B cell (primary cell): ENCODE measurements at regions not wholly inside any gene's neighbourhood (a gene's known extent, or its start where the extent isn't known, plus 50 kb on each side); places are given as distances from the start of the nearest gene placed in this dataset.
"Not testable (repeated sequence)": the region's sequence is repeated elsewhere in the genome, so short reads cannot be mapped to it uniquely, and the experiment has no call there.

Experiments used
- ATAC-seq: fragments of 200-7000 bp; cut with Tn5 transposase; one replicate; pipeline ENCODE4 v1.10.0; 2021; ENCODE audit warnings: low read depth, mild to moderate bottlenecking, moderate number of reproducible peaks, moderate library complexity
- CTCF ChIA-PET: fragments of 350-600 bp; sonication (Branson Sonifier 250); formaldehyde crosslinking; loops from one replicate; lab custom pipeline; 2021; ENCODE audit warnings: antibody characterized with exemption, inconsistent platforms; lab: Charles Lee
- POLR2A ChIA-PET: fragments of 350-600 bp; sonication (Branson Sonifier 250); formaldehyde crosslinking; loops from one replicate; lab custom pipeline; 2021; ENCODE audit warnings: antibody characterized with exemption; lab: Charles Lee
- DNase-seq: peaks from one replicate; pipeline ENCODE4 v3.0.0; 2013
- H2AFZ ChIP-seq: 2 replicates; pipeline ENCODE4 v1.6.1; 2012; ENCODE audit warnings: mild to moderate bottlenecking, low read depth, low read length; ENCODE audit not compliant: insufficient read depth, poor library complexity, severe bottlenecking
- H3K27ac ChIP-seq, 2 donors: 1 replicate in 1 of 2; 2 replicates in 1 of 2; pipeline ENCODE4 v1.5.1; 2012 to 2013; ENCODE audit warnings: low read length in 2 of 2, mild to moderate bottlenecking in 2 of 2, moderate library complexity in 1 of 2
- H3K27me3 ChIP-seq, 4 experiments: fragments of 200-600 bp in 1 of 4; sonication (generic) in 1 of 4; replicated peaks in 1 of 4; 1 replicate in 2 of 4; 2 replicates in 2 of 4; pipeline versions ENCODE4 v1.6.1 to v1.7.0; 2013 to 2016; ENCODE audit warnings: low read length in 3 of 4, mild to moderate bottlenecking in 2 of 4, mixed read lengths in 1 of 4, moderate library complexity in 1 of 4; ENCODE audit not compliant: insufficient read depth in 4 of 4, control insufficient read depth in 3 of 4; ENCODE audit errors: control extremely low read depth in 1 of 4
- H3K36me3 ChIP-seq, 2 experiments: replicated peaks in 1 of 2; 1 replicate in 1 of 2; 2 replicates in 1 of 2; pipeline versions ENCODE4 v1.6.1 to v1.7.1; 2013; ENCODE audit warnings: low read length in 1 of 2; ENCODE audit not compliant: insufficient read depth in 2 of 2, control insufficient read depth in 1 of 2; ENCODE audit errors: control extremely low read depth in 1 of 2, extremely low read depth in 1 of 2
- H3K4me1 ChIP-seq, 2 donors: fragments of 200-600 bp in 1 of 2; sonication (generic) in 1 of 2; 1 replicate in 1 of 2; 2 replicates in 1 of 2; pipeline versions ENCODE4 v1.5.1 to v1.6.1; 2013 to 2017; ENCODE audit warnings: low read length in 2 of 2; ENCODE audit not compliant: control insufficient read depth in 2 of 2, insufficient read depth in 2 of 2
- H3K4me2 ChIP-seq: replicated peaks from 2 replicates; pipeline ENCODE3; 2012; ENCODE audit warnings: mild to moderate bottlenecking, low read depth, low read length; ENCODE audit not compliant: poor library complexity, severe bottlenecking
- H3K4me3 ChIP-seq, 5 experiments: fragments of 200-600 bp in 1 of 5; sonication (generic) in 1 of 5; 1 replicate in 3 of 5; 2 replicates in 2 of 5; pipeline versions ENCODE4 v1.5.1 to v1.7.0; 2011 to 2016; ENCODE audit warnings: low read length in 4 of 5, mild to moderate bottlenecking in 4 of 5, low read depth in 2 of 5, control low read depth in 1 of 5, moderate library complexity in 1 of 5; ENCODE audit not compliant: insufficient read depth in 1 of 5; ENCODE audit errors: control extremely low read depth in 1 of 5, extremely low read depth in 1 of 5
- H3K79me2 ChIP-seq: fragments of 200-600 bp; sonication (generic); one replicate; pipeline ENCODE4 v1.6.0; 2016; ENCODE audit warnings: low read length; ENCODE audit not compliant: control insufficient read depth, insufficient read depth
- H3K9ac ChIP-seq: fragments of 200-600 bp; sonication (generic); 2 replicates; pipeline ENCODE4 v1.6.1; 2017; ENCODE audit warnings: mild to moderate bottlenecking, low read length, moderate library complexity
- H3K9me3 ChIP-seq, 3 donors: one replicate each; pipeline versions ENCODE4 v1.6.1 to v1.7.1; 2013; ENCODE audit warnings: low read length in 2 of 3; ENCODE audit not compliant: control insufficient read depth in 2 of 3, insufficient read depth in 1 of 3; ENCODE audit errors: control extremely low read depth in 1 of 3
- H4K20me1 ChIP-seq: 2 replicates; pipeline ENCODE4 v1.6.0; 2012; ENCODE audit warnings: mild to moderate bottlenecking, low read length; ENCODE audit not compliant: insufficient read depth, control insufficient read depth, poor library complexity, severe bottlenecking
- H3K27ac Mint-ChIP-seq: one replicate; pipeline ENCODE4 v1.8.0; 2021; ENCODE audit warnings: mixed read lengths
- H3K27me3 Mint-ChIP-seq: one replicate; pipeline ENCODE4 v1.8.0; 2021; ENCODE audit warnings: mixed read lengths
- H3K4me1 Mint-ChIP-seq: one replicate; pipeline ENCODE4 v1.8.0; 2021; ENCODE audit warnings: mixed read lengths
- H3K4me3 Mint-ChIP-seq: one replicate; pipeline ENCODE4 v1.8.0; 2021; ENCODE audit warnings: mixed read lengths
- H3K9me3 Mint-ChIP-seq: one replicate; pipeline ENCODE4 v1.8.0; 2022; ENCODE audit warnings: mixed read lengths; ENCODE audit not compliant: insufficient read depth
- CTCF ChIP-seq: fragments of 200-600 bp; IDR thresholded peaks from one replicate; pipeline ENCODE4 v1.8.0; 2022; ENCODE audit warnings: antibody characterized with exemption, mild to moderate bottlenecking
- EZH2 ChIP-seq: IDR thresholded peaks from 2 replicates; pipeline ENCODE4 v1.6.1; 2012; ENCODE audit warnings: borderline replicate concordance, low read depth, mild to moderate bottlenecking, moderate library complexity, low read length; ENCODE audit not compliant: insufficient read depth, poor library complexity, severe bottlenecking
- WGBS: methylation state at CpG from one replicate; pipeline ENCODE4 v1.1.5; 2013; ENCODE audit warnings: missing lambda C conversion rate; ENCODE audit not compliant: insufficient coverage; 5-methylcytosine and 5-hydroxymethylcytosine counted together
- intact Hi-C: fragments of 100-400 bp; cut with micrococcal nuclease; formaldehyde crosslinking; loops from one replicate; pipeline ENCODE4 v1.10.0; 2022

- CTCF ChIA-PET: interaction anchor here (1.4 kb wide), 1 partner anchor 10 kb away, joined by 5 read pairs; no protein-coding TSS in a partner anchor
- POLR2A ChIA-PET: no interaction called here
- Histone ChIP-seq H3K36me3 (no peaks in the 10 kb centered on the region), H3K79me2 (no peaks in the 10 kb centered on the region), H3K27ac (no peak overlapping the region), H4K20me1 (no peaks in the 10 kb centered on the region), H3K4me1 (peaks cover 3 to 5% of the 10 kb centered on the region in 2 donors), H3K4me2 (no peak overlapping the region), H3K27me3 (peaks cover 0 to 13% (median 2%) of the 10 kb centered on the region in 4 experiments), H3K9me3 (no peaks in the 10 kb centered on the region), H3K4me3 (no peak overlapping the region), H2AFZ (no peak overlapping the region), H3K9ac (no peak overlapping the region)
- no peak for DNase-seq
- H3K4me1 Mint-ChIP-seq: peaks cover 3% of the 10 kb centered on the region
- peaks cover 23% of the 10 kb centered on the region for H3K27me3 Mint-ChIP-seq
- no peak for ATAC-seq
- H3K27ac Mint-ChIP-seq: no peak overlapping the region
- no peaks in the 10 kb centered on the region for H3K9me3 Mint-ChIP-seq
- no peak overlapping the region for H3K4me3 Mint-ChIP-seq
- intact Hi-C loops: no loop called here
- 90% methylated on average over 12 of the region's 12 CpGs for WGBS
- no peak for TF ChIP-seq CTCF
- TF ChIP-seq EZH2: no peak
Observed at GRCh38 chr16:85243308-85243707, 131.0 kb upstream of the CIBAR2 start.

GRCh38 chr16:85244452-85244851 is 132.2 kb upstream of the CIBAR2 start:
- POLR2A ChIA-PET, H2AFZ ChIP-seq, H3K9ac ChIP-seq, H3K9me3 Mint-ChIP-seq, H3K4me3 ChIP-seq, H3K4me3 Mint-ChIP-seq, H3K4me1 Mint-ChIP-seq, DNase-seq, H4K20me1 ChIP-seq, H3K27ac Mint-ChIP-seq, H3K4me1 ChIP-seq, intact Hi-C loops, H3K4me2 ChIP-seq, H3K79me2 ChIP-seq, H3K9me3 ChIP-seq, ATAC-seq, H3K27ac ChIP-seq, H3K36me3 ChIP-seq: not testable (repeated sequence)
- CTCF ChIA-PET: interaction anchor here (0.6 to 1.5 kb wide), 8 partner anchors 9 to 182 kb away, joined by 3 to 6 read pairs (median 4); no protein-coding TSS in a partner anchor
- WGBS: 88% methylated on average over 5 of the region's 8 CpGs
- H3K27me3 Mint-ChIP-seq: peaks cover 30% of the 10 kb centered on the region
- H3K27me3 ChIP-seq: peaks cover 0 to 11% (median 2%) of the 10 kb centered on the region in 4 experiments
